HG03558 (cell line): ENCODE measurements at regions not wholly inside any gene's neighbourhood (a gene's known extent, or its start where the extent isn't known, plus 50 kb on each side); places are given as distances from the start of the nearest gene placed in this dataset.

ENCODE experiments used
- ATAC-seq: cut with Tn5 transposase; IDR thresholded peaks from one replicate; pipeline ENCODE4 v1.9.1; 2021; ENCODE audit warnings: moderate number of reproducible peaks; ENCODE audit not compliant: unreplicated experiment; ENCODE audit errors: extremely low read depth

DNA sequence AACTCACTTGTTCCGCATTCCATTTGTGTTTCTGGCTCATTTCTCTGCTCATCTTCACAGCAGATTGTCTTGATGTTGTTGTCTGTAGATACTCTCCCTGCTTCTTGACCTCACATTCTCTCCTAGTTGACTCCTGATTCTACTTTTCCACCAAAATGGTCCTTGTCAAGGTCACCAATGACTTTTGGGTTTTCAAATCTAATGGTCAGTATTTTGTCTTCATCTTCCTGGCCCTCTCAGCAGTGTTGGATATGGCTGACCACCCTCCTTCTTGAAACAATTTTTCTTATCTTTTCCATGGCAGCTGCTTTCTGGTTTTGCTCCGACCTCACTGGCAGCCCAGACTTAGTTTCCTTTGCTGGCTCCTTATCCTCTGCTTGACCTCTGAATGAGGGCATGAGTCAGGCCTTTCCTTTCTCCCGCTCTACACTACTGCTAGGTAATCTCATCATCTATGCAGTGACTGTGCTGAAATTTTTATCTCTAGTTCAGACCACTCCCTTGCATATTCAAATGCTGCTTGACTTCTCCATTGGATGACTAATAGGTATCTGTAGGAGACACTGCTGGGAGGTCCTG, 386.6 kb upstream of the SPRED2 start:
- no peak for ATAC-seq

DNA sequence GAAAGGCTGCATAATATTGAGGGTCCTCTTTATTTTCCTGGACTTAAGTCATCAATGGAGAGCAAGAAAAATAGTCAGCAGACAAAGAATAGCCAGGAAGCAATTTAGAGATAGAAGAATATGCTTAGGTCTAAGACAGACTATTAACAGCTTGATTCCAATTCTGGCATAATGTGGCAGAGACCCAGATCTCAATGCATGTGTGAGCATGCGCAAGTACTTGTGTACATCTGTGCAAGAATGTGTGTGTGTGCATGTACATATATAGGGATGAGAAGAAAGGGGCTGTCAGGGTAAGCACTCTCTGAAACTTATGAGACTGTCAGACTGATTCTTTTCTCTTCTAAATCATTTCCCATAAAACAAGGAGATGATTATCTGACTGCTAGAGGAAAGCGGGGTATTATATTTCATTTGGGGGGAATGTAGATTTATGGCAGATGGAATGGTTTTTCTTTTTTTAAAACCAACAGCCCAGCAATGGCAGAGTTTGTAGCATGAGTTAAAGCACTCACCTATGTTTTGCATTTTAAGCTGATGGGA, 381.3 kb upstream of the SPRED2 start:
- no peak for ATAC-seq

DNA sequence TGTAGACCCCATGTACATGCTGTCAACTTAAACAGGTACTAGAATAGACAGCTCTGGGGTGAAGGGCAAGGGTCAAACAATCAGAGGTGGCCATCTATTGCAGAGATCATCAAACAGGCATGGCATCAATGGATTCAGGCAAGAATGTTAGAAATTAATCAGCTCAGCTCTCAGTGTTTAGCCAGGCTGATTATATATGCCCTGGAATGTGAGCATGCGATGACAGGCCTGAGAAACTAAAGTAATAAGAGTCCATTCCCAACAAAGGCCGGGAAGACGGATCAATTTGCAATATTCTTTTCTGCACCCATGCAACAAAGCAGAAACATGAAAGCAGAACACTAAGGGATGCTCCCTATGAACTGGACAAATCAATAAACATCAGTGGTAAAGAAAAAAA, 380.5 kb upstream of the SPRED2 start:
- no peak for ATAC-seq

DNA sequence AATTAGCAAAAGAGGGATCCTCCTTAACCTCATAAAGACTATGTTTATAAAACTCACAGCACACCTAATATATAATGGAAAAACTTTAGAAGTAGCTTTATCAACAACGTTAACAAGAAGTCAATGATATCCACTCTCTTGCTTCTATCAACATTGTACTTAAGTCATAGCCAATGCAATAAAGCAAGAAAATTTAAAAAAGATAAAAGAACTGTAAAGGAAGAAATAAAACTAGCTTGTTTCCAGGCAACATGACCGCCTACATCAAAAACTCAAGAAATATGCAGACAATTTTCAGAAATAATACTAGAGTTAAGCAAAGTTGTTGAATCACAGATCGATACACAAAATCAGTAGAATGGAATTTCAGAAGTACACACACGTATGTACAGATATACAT, 375.5 kb upstream of the SPRED2 start:
- no peak for ATAC-seq

DNA sequence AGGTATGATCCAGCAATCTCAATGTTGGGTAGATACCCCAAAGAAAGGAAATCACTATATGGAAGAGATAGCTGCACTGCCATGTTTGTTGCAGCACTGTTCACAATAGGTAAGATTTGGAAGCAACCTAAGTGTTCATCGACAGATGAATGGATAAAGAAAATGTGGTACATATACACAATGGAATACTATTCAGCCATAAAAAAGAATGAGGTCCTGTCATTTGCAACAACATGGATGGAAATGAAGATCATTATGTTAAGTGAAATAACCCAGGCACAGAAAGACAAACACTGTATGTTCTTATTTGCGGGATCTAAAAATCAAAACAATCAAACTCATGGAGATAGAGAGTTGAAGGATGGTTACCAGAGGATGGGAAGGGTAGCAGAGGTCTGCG, 372.4 kb upstream of the SPRED2 start:
- ATAC-seq = no peak

DNA sequence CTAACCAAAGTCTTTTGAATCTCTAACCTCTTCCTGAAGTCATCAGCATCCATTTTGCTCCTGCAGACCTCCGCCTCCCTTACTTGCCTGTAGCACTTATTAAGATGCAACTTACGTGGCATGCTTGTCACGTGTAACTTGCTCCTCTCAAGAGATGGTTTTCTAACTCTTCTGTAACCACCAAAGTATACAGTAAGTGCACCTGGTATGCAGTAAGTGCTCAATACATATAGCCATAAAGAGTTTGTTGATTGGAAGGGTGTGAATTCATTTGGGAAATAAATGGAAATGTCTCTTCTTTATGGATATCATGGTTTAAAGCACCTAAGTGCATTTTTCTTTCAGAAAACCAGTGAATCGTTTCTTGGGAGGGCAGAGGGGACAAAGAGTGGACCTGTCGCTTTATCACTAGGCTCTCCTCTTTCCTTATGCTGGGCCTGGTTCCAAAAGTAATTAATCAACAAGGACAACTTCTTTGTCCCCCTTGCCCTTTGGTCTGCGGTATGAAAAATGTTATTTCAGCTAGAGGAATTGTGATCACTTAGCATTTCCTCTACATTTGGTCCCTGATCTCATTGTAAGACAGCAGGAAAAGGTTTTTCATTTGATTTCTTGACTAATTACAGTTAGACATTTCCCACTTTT, 370.0 kb upstream of the SPRED2 start:
- ATAC-seq = no peak

DNA sequence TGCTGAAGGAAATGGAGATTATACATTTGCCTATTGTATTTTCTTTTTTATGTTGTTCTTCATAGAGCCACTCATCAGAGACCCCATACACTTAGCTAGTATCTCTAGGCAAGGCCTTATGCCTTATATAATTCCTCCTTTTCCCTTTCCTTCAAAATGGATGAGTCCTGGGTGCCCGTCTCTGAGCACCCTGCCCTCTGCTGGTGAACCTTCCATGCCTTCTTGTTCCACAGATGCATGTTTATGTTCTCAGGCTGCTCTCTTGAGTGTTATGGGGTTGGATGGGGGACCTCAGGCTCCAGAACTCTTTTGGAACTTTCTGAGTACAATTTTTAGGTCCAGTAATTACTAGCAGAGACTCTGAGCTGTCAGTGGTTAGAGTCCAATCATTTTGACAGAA, 368.6 kb upstream of the SPRED2 start:
- no peak for ATAC-seq

DNA sequence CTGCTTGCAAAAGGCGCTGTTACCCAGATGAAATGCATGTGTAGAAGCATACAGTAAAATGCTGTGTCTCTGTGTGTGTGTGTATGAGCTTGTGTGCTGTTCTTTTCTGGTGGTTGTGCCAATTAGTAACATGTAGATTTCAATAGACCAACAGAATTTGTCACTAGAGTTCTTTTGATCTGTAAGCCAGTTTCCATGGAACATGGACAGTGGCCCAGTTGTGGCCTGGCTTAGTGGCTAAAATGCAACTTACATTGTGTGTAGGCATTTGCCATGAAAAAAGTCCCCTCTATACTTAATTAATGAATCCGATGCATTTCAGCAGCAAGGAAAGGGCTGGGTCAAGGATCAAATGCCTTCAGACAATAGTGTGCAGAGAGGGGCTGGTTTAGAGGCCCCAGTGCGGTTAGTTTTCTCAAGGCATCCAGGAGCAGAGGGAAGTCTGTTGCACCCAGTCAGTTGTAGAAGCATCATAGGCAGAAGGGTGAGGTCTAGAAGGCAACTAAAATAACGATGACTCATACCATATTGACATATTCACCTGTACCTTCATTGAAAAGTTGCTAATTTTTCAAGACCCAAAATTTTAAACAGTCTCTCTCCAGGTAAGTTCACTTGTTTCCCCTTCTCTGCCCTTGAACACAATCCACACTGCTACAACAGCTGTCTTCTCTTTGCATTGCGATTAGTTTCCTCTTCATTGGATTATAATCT, 366.9 kb upstream of the SPRED2 start:
- no peak for ATAC-seq

DNA sequence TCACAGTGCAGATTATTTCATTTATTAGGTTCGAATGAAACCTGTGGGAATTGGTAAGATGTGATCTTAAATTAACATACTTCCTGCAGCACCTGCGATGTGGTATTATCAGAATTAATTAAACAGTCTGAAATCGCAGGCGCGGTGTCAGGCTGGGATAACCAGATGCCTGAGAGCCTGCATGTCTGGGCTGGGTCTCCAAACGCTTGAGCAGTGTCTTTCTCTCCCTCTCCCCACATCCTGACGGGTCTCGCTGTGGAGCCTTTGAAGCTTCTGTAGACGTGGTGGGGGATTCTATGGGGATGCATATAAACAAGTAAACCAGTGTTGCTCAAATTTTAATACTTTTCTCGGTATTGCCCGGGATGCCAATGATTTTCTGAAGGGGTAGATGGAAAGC, 366.2 kb upstream of the SPRED2 start:
- no peak for ATAC-seq

DNA sequence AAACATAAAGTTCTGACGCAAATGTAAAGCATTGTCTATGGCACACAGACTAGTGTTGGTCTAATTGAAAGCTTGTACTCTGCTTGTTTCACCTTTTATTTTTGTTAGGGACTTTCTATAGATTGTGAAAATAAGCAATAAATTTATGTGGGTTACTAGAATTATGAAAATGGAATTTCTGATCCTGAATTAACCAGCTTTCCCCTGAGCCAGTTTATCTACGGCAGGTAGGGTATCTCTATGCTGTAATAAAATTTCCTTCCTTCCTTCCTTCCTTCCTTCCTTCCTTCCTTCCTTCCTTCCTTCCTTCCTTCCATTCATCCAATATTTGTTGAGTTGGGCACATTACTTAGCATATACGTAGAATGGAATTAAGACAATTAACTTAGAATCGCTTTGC, 362.6 kb upstream of the SPRED2 start:
- ATAC-seq = no peak

DNA sequence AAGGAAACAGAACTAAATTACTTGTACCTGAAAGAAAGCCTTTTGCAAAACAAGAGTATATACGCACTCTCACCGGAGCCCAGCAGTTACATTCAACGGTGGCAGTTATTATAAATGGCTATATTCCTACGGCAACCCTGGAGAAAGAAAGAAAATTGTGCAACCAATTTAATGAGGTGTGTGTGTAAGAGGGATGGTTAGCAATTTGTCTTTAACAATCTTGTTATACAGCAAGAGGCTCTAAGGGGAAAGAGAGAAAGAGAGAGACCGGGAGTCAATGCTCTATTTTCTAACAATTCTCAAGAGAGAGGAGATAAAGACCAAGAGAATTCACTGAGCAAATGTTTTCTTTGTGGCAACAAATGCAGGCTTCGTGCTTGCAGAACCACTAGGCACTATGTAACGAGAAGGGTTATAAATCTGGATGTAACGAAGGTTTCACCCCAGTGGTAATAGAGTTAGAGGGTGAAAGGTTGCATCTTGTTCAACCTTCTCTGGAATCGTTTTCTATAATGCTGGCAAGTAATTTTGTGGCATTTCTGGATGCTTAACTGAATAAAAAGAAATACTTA, 359.1 kb upstream of the SPRED2 start:
- ATAC-seq = no peak

DNA sequence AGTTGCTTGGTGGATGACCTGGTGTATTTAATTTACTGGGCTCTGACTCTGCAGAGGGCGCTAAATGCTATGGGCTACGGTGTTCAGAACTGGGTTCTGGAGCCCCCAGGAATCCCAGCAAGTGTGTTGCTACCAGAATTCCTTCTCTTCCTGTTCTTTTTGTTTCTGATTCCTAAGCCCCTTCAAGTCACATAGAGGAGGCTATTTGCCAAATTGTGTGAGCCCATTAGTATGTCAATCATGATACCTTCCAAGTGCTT, 358.2 kb upstream of the SPRED2 start:
- ATAC-seq = no peak

DNA sequence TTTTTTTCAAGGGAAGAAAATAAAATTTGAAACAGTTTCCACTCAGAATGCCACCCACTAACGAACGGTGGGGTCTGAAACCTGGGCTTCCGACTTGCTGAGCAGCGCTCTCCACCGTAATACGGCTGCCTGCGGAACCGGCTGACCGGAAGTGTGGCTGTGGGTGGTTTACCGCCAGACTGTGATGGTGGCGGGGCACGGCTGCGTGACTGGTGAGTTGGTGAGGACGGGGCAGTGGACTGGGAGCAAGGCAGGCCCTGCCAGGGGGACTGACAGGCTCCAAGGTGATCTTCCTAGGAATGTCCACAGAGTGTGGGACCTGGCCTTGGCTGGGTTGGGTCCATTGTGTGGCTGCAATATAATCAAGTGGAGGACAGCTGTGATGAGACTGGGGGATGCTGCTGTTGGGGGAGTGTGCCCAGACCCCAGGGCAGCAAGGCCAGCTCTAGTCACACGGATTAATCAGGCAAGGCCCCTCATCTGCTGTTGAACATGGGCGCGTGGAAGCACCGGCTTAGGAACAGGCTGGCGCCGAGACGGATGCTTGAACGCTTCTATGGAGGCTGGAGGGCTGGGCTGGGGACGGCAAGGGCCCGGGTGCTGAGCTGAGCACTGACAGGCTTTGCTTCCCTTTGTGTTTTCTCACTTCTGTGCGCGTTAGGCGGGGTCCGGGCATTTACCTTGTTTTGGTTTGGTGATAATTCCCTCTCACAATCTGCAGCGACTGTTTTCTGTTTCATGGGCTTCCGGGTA, 357.7 kb upstream of the SPRED2 start:
- ATAC-seq = no peak

DNA sequence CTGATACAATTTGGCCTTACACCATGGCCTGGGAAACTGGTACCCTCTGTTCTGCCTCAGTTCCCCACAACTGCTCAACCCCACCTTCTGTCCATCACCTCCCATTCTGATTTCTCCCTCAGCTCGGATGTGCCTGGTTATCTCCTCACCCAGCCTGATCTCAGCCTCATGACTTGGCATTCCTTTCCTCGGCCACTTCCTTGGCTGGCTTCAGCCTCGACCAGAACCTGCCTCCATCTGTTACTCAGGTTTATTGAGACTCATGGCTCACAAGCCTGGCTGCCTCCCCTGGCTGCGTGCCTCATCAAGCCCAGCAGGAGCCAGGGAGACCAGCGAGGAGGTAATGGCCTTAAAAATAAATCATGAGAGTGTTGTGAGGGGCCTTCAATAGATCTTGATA, 356.2 kb upstream of the SPRED2 start:
- no peak for ATAC-seq

DNA sequence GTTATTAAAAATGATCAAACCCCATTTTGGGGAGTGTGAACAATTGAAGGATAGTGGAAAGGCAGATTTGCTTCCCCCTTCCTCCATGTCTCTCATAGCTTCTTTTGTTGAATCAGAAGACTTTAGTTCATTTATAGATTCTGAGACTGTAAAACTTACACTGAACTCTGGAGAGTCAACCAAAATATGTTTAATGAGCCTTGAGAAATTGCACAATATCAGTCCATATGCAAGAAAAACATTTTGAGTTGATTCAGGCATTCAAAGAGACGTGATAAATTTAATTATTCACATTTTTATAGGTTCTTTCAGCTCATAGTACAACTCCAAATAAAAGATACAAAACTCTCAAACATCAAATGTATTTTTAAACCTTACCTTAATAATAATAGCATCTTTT, 354.4 kb upstream of the SPRED2 start:
- no peak for ATAC-seq

DNA sequence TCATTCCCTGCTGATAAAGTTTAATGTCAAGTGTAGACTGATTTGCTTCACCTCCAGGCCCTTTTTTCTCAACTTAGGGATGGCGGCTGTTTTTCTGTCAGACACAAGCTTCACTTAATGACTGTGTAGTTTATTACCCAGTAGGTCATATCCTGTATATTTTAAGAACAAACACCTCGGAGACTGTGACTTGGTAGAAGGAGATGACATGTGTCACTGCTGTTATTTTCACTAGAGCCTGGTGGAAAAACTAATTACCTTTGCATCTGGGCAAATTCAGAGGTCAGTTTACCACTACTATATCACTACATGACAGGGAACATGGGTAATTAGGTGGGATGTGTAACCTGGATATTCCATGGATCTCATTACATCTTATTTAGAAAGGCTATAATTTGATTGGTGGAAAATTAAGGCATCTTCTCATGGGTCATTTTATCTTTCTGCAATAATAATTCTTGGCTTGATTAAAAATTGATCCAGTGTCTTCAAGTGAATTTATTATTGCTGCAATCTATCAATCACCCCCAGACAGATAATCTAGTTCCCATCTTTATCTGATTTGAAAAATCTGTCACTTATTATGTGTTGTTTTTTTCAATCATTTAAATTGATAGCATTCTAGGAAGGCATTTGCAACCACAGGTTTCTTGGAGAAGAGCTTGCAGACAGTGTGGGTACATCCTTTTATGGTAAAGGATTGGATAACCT, 353.8 kb upstream of the SPRED2 start:
- no peak for ATAC-seq

DNA sequence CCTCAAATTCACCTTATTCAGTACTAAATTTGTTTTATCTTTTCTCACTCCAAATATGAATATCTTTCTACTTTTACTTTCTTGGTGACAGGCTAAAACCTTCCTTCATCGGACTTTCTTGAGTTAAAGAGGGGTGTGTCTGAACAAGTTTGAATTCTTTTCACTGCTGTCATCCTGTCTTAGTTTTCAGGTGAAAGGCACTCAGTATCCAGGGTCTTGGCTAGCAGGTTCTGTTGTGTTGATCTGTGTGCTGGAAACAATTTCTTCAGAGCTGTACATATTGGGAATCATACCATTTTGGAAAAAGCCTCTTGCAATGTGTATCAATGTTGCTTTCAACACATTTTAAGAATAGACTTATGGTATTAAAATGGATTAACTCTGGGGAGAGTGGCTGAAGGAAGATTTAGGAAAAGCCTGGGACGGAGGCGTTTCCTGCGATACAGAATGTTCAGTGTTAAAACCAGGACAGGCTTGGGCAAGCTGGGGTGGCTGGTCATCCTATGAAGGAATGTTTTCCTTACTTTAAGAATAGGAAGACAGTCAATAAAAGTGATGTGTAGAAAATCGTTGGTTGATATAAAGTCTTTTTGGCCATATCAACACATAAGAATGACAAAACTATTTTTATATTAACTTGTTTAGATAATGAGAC, 350.7 kb upstream of the SPRED2 start:
- ATAC-seq = no peak

DNA sequence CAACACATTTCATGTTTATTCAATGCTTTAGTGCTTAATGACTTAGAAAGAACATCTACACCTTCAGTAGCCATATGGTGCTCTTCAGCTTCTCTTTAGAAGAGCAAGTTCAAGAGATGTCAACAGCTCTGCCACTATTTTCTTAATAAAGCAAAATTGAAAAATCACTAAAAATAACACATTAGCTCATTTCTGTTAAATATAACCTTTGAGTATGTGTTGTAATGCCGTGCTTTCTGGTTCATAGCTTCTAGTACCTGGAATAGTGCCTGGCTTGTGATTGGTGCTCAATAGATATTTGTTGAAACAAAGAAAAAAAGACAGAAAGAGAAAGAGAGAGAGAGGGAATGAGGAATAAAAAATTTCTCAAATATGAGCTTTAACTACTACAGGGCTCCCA, 349.8 kb upstream of the SPRED2 start:
- no peak for ATAC-seq

DNA sequence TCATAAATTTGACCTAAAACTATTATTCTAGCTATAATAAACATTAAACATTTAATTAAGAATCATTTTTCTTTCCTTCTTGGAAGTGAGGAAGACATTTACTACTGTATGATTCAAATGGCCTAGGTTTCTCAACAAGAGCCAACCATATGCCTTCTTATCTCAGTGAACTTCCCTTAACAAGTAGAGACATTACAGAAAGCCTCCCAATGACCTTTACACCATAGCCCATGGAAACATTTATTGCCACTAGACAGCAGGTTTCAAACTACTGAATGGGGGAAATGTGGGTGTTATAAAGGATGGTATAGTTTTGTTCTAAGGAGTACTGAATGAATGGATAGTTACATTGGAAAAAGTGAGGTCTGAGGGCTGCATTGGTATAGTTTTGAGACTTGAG, 349.4 kb upstream of the SPRED2 start:
- no peak for ATAC-seq

DNA sequence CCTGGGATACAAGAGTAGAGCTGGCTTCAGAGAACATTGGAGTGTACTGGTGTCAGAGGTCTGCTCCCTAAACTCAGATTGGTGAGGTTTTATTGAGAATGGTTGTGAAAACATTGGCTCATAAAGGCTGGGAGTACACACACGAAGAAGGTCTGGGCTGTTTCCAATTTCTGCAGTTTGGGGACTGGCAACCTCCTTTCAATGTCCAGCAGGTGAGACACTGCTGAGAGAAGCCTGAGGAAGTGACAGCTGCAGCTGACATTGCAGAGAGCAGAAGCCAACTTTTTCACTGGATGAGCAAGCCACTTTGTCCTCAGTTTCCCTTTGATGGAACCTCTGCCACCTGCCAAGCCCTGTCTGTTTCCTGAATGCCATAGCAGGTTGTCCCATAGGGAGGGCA, 346.6 kb upstream of the SPRED2 start:
- no peak for ATAC-seq
